ENCODE measurements at regions not wholly inside any gene's neighbourhood (a gene's known extent, or its start where the extent isn't known, plus 50 kb on each side); places are given as distances from the start of the nearest gene placed in this dataset.
"Not testable (repeated sequence)": the region's sequence is repeated elsewhere in the genome, so short reads cannot be mapped to it uniquely, and the experiment has no call there.

DNA sequence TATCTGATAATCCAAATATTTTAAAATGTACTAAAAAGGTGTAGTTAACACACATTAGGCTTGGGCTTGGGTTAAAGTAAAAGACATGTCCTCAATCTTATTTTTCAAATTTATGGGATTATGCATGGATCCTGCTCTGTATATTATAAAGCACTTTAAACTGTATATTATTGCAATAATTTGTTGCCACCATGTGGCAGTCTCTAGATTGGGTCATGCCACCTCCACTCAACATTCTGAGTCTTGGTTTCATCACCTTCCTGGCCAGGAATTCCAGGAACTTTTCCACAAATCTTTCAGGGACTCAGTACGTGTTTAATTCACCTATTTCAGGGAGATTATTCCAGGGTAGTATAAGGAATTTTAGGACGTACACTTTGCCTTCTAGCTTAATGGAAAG is 695.5 kb downstream of the FAM181B start:
- TF ChIP-seq, protein P1, sequence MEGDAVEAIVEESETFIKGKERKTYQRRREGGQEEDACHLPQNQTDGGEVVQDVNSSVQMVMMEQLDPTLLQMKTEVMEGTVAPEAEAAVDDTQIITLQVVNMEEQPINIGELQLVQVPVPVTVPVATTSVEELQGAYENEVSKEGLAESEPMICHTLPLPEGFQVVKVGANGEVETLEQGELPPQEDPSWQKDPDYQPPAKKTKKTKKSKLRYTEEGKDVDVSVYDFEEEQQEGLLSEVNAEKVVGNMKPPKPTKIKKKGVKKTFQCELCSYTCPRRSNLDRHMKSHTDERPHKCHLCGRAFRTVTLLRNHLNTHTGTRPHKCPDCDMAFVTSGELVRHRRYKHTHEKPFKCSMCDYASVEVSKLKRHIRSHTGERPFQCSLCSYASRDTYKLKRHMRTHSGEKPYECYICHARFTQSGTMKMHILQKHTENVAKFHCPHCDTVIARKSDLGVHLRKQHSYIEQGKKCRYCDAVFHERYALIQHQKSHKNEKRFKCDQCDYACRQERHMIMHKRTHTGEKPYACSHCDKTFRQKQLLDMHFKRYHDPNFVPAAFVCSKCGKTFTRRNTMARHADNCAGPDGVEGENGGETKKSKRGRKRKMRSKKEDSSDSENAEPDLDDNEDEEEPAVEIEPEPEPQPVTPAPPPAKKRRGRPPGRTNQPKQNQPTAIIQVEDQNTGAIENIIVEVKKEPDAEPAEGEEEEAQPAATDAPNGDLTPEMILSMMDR (IDR thresholded peaks at IDR 0.05 in 4 of 5, conservative IDR thresholded peaks at IDR 0.05 in 1 of 5) = no peak
- TF ChIP-seq POLR2A (IDR thresholded peaks at IDR 0.05) = no peak
- Histone ChIP-seq H3K27ac (no peak overlapping the region), H3K4me1 (no peaks in the 10 kb centered on the region), H3K36me3 (no peaks in the 10 kb centered on the region), H3K27me3 (no peaks in the 10 kb centered on the region), H3K4me3 (no peak overlapping the region), H3K9me3 (no peaks in the 10 kb centered on the region)
- ATAC-seq (no peak), DNase-seq (no peak)
- in situ Hi-C loops (cut with MboI; ENCODE audit: low sequenced_read_pairs in 4 of 4) = no loop called here
- intact Hi-C loops (cut with DNase I; ENCODE audit: low total_unique reads) = no loop called here

DNA sequence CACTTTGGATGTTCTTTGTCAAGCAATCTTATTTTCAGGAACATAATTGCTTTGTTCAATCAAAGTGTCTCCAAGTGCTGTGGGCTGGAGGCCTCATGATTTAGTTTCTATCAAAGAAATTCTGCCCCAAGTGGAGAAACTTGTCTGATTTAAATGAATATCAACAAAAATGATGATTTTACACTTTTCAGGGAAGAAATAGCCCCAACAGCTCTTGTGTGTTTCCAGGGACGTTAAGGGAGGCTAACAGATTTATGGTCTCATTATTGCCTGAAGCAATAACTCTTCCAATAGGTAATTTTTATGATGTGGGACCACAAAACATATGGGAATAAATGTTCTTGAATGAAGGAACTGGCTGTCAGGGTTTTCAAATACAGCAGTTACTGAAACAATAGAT is 699.1 kb downstream of the FAM181B start:
- H3K27ac ChIP-seq = no peak overlapping the region
- no peak overlapping the region for H3K4me3 ChIP-seq
- H3K36me3 ChIP-seq = no peaks in the 10 kb centered on the region
- no peaks in the 10 kb centered on the region for H3K27me3 ChIP-seq
- H3K4me1 ChIP-seq = no peaks in the 10 kb centered on the region
- no peak for ATAC-seq
- intact Hi-C loops (cut with DNase I; ENCODE audit: low total_unique reads) = no loop called here
- TF ChIP-seq POLR2A (IDR thresholded peaks at IDR 0.05) = no peak
- TF ChIP-seq, protein P1 (IDR thresholded peaks at IDR 0.05 in 4 of 5, conservative IDR thresholded peaks at IDR 0.05 in 1 of 5) = no peak
- in situ Hi-C loops (cut with MboI; ENCODE audit: low sequenced_read_pairs in 4 of 4) = no loop called here
- no peaks in the 10 kb centered on the region for H3K9me3 ChIP-seq
- DNase-seq = no peak

GRCh38 chr11:82027335-82027734 is 706.3 kb downstream of the FAM181B start:
- H3K27ac ChIP-seq; H3K4me3 ChIP-seq; H3K4me1 ChIP-seq; ATAC-seq; H3K27me3 ChIP-seq; DNase-seq; intact Hi-C loops (cut with DNase I; ENCODE audit: low total_unique reads); H3K36me3 ChIP-seq; in situ Hi-C loops (cut with MboI; ENCODE audit: low sequenced_read_pairs in 4 of 4); H3K9me3 ChIP-seq: not testable (repeated sequence)

GRCh38 chr11:82024760-82025159 is 708.9 kb downstream of the FAM181B start:
- H3K27ac ChIP-seq = no peak overlapping the region
- no peaks in the 10 kb centered on the region for H3K36me3 ChIP-seq
- no peak for DNase-seq
- TF ChIP-seq POLR2A (IDR thresholded peaks at IDR 0.05) = no peak
- TF ChIP-seq, protein P1 (IDR thresholded peaks at IDR 0.05 in 4 of 5, conservative IDR thresholded peaks at IDR 0.05 in 1 of 5) = no peak
- H3K4me3 ChIP-seq = no peak overlapping the region
- in situ Hi-C loops (cut with MboI; ENCODE audit: low sequenced_read_pairs in 4 of 4) = no loop called here
- no peaks in the 10 kb centered on the region for H3K9me3 ChIP-seq
- no peak for ATAC-seq
- no peaks in the 10 kb centered on the region for H3K4me1 ChIP-seq
- intact Hi-C loops (cut with DNase I; ENCODE audit: low total_unique reads) = no loop called here
- H3K27me3 ChIP-seq = no peaks in the 10 kb centered on the region

GRCh38 chr11:82012276-82012675 is 721.4 kb downstream of the FAM181B start:
- in situ Hi-C loops (cut with MboI; ENCODE audit: low sequenced_read_pairs in 4 of 4) (no loop called here), intact Hi-C loops (cut with DNase I; ENCODE audit: low total_unique reads) (no loop called here)
- DNase-seq (no peak), ATAC-seq (no peak)
- TF ChIP-seq, protein P1 (IDR thresholded peaks at IDR 0.05 in 4 of 5, conservative IDR thresholded peaks at IDR 0.05 in 1 of 5) = no peak
- TF ChIP-seq POLR2A (IDR thresholded peaks at IDR 0.05) = no peak
- no peak overlapping the region for H3K27ac ChIP-seq
- no peaks in the 10 kb centered on the region for H3K4me1 ChIP-seq
- no peaks in the 10 kb centered on the region for H3K9me3 ChIP-seq
- H3K27me3 ChIP-seq = no peaks in the 10 kb centered on the region
- no peak overlapping the region for H3K4me3 ChIP-seq
- no peaks in the 10 kb centered on the region for H3K36me3 ChIP-seq

All from gastrocnemius medialis (tissue), 4 donors.